ENCODE measurements at regions not wholly inside any gene's neighbourhood (a gene's known extent, or its start where the extent isn't known, plus 50 kb on each side); places are given as distances from the start of the nearest gene placed in this dataset.

GRCh38 chr14:65834051-65834450 lies 421.5 kb downstream of the FUT8 start:
- Histone ChIP-seq H3K14ac (replicated peaks; ENCODE audit: low read depth, low read length) (no peak overlapping the region), H2BK15ac (ENCODE audit: low read depth, low read length) (no peak overlapping the region), H4K5ac (ENCODE audit: low read depth, low read length) (no peak overlapping the region), H3K4me1 (ENCODE audit: control insufficient read depth, insufficient read depth, low read length) (no peaks in the 10 kb centered on the region), H4K91ac (ENCODE audit: insufficient read depth, low read depth, low read length) (no peak overlapping the region), H3K4me3 (ENCODE audit: insufficient read depth, low read depth, low read length) (no peak overlapping the region), H3K79me1 (ENCODE audit: low read depth in 1 of 2, low read length in 2 of 2) (no peaks in the 10 kb centered on the region), H2BK20ac (ENCODE audit: low read depth, low read length) (no peak overlapping the region), H3K36me3 (ENCODE audit: control insufficient read depth, insufficient read depth, low read length) (no peaks in the 10 kb centered on the region), H3K27me3 (ENCODE audit: control insufficient read depth, insufficient read depth, low read length) (peaks cover 7% of the 10 kb centered on the region), H3K23ac (ENCODE audit: low read depth, low read length) (no peak overlapping the region), H3K9me1 (ENCODE audit: insufficient read depth, low read length) (no peaks in the 10 kb centered on the region), H3K9me3 (ENCODE audit: control insufficient read depth, insufficient read depth, low read length) (no peaks in the 10 kb centered on the region), H2AK5ac (ENCODE audit: low read depth, low read length) (no peak overlapping the region), H3K9ac (ENCODE audit: low read depth, low read length) (no peak overlapping the region), H3K4ac (ENCODE audit: low read depth, low read length) (no peak overlapping the region), H2BK120ac (ENCODE audit: low read depth, low read length) (no peak overlapping the region), H4K8ac (ENCODE audit: low read depth in 2 of 2, low read length in 2 of 2) (no peak overlapping the region), H2BK5ac (ENCODE audit: low read depth, low read length, poor library complexity, severe bottlenecking) (no peak overlapping the region), H3K4me2 (ENCODE audit: low read depth, low read length) (no peak overlapping the region), H2AFZ (replicated peaks; ENCODE audit: low read length, poor library complexity) (no peak overlapping the region), H4K20me1 (ENCODE audit: insufficient read depth, low read length) (no peaks in the 10 kb centered on the region), H2AK9ac (replicated peaks; ENCODE audit: low read depth, low read length, poor library complexity) (no peak overlapping the region), H3K27ac (ENCODE audit: insufficient read depth, low read length) (no peak overlapping the region), H3K56ac (ENCODE audit: extremely low read depth, insufficient read depth, low read length) (no peak overlapping the region), H3K18ac (ENCODE audit: low read depth, low read length) (no peak overlapping the region)
- ChIA-PET CTCF (interaction anchor here (1.5 kb wide), 1 partner anchor 9 kb away, joined by 6 read pairs; no protein-coding TSS in a partner anchor), POLR2A (ENCODE audit: unreplicated experiment) (no interaction called here)
- WGBS, 2 experiments (ENCODE audit: extremely low coverage in 2 of 2, insufficient read length in 1 of 2) = 50% methylated on average over 2 of the region's 7 CpGs; no CpG with 5 or more reads in 1 of the 2 experiments
- intact Hi-C loops (cut with micrococcal nuclease) = no loop called here
- BruUV-seq (replicated peaks) = no TSS peak
- in situ Hi-C loops (cut with MboI; ENCODE audit: low sequenced_read_pairs) = loop anchor here (5.0 kb wide), 1 partner anchor 412 kb away; no protein-coding TSS in a partner anchor
- TF ChIP-seq RAD21 (IDR thresholded peaks at IDR 0.05; ENCODE audit: low read length) = no peak
- no peak for TF ChIP-seq MAFK (IDR thresholded peaks at IDR 0.05; ENCODE audit: low read depth, low read length)
- no peak for TF ChIP-seq MAZ (IDR thresholded peaks at IDR 0.05; ENCODE audit: borderline replicate concordance, low read depth, low read length)
- no peak for TF ChIP-seq SMC3 (IDR thresholded peaks at IDR 0.05; ENCODE audit: low read depth, low read length)
- TF ChIP-seq CHD1 (IDR thresholded peaks at IDR 0.05; ENCODE audit: low read depth, low read length) = no peak
- no peak for TF ChIP-seq CEBPB (IDR thresholded peaks at IDR 0.05; ENCODE audit: low read depth, low read length)
- no peak for TF ChIP-seq FOS (IDR thresholded peaks at IDR 0.05; ENCODE audit: low read depth, low read length)
- TF ChIP-seq POLR2A (IDR thresholded peaks at IDR 0.05; ENCODE audit: low read depth, low read length) = no peak
- no peak for TF ChIP-seq BHLHE40 (IDR thresholded peaks at IDR 0.05; ENCODE audit: low read depth, low read length)
- no peak for TF ChIP-seq RFX5 (IDR thresholded peaks at IDR 0.05; ENCODE audit: low read depth, low read length)
- TF ChIP-seq RCOR1 (IDR thresholded peaks at IDR 0.05; ENCODE audit: insufficient replicate concordance, low read length) = no peak
- no peak for TF ChIP-seq CTCF (conservative IDR thresholded peaks at IDR 0.05; ENCODE audit: low read depth, low read length)
- TF ChIP-seq ELK1 (IDR thresholded peaks at IDR 0.05; ENCODE audit: borderline replicate concordance, low read depth, low read length) = no peak
- ATAC-seq (ENCODE audit: low read depth) (no peak), DNase-seq (no peak)
- dilution Hi-C loops (cut with HindIII; ENCODE audit: low sequenced_read_pairs, unreplicated experiment) = no loop called here
